Kidney epithelial cell (primary cell): ENCODE measurements at regions not wholly inside any gene's neighbourhood (a gene's known extent, or its start where the extent isn't known, plus 50 kb on each side); places are given as distances from the start of the nearest gene placed in this dataset.

Experiments
- DNase-seq: peaks from one replicate; pipeline ENCODE4 v3.0.0-alpha.2; 2010; ENCODE audit warnings: low read depth
- H3K27me3 ChIP-seq: 2 replicates; pipeline ENCODE4 v1.6.0; 2011; ENCODE audit warnings: low read length; ENCODE audit not compliant: control insufficient read depth, insufficient read depth
- H3K36me3 ChIP-seq: 2 replicates; pipeline ENCODE4 v1.5.1; 2011; ENCODE audit warnings: low read length; ENCODE audit not compliant: control insufficient read depth, insufficient read depth
- H3K4me3 ChIP-seq: 2 replicates; pipeline ENCODE4 v1.5.1; 2011; ENCODE audit warnings: low read depth, mild to moderate bottlenecking, control low read depth, low read length
- CTCF ChIP-seq: IDR thresholded peaks from 2 replicates; pipeline ENCODE4 v1.5.1; 2011; ENCODE audit warnings: mild to moderate bottlenecking, moderate library complexity, low read length, control low read depth, inconsistent platforms; ENCODE audit not compliant: insufficient read depth, poor library complexity, severe bottlenecking

GRCh38 chr12:11969437-11970154, 101.1 kb upstream of the BCL2L14 start:
- Histone ChIP-seq H3K27me3 (no peaks in the 10 kb centered on the region), H3K36me3 (no peaks in the 10 kb centered on the region), H3K4me3 (no peak overlapping the region)
- TF ChIP-seq CTCF, result no peak
- DNase-seq, result no peak

- no peak overlapping the region for H3K4me3 ChIP-seq
- no peak for TF ChIP-seq CTCF
- H3K27me3 ChIP-seq, result no peaks in the 10 kb centered on the region
- no peak for DNase-seq
- H3K36me3 ChIP-seq, result no peaks in the 10 kb centered on the region
These were observed 100.6 kb upstream of the BCL2L14 start for GRCh38 chr12:11970155-11970520.

GRCh38 chr12:11973396-11973795, 97.3 kb upstream of the BCL2L14 start:
- Histone ChIP-seq H3K4me3 (no peak overlapping the region), H3K27me3 (no peaks in the 10 kb centered on the region), H3K36me3 (no peaks in the 10 kb centered on the region)
- no peak for DNase-seq
- TF ChIP-seq CTCF, result no peak

- H3K4me3 ChIP-seq, result no peak overlapping the region
- no peak for DNase-seq
- no peaks in the 10 kb centered on the region for H3K36me3 ChIP-seq
- H3K27me3 ChIP-seq, result no peaks in the 10 kb centered on the region
- no peak for TF ChIP-seq CTCF
These were observed 94.7 kb upstream of the BCL2L14 start for GRCh38 chr12:11976005-11976404.

GRCh38 chr12:11978726-11979384, 91.9 kb upstream of the BCL2L14 start:
- DNase-seq, result peak; percentile 26
- no peaks in the 10 kb centered on the region for H3K36me3 ChIP-seq
- TF ChIP-seq CTCF, result no peak
- H3K4me3 ChIP-seq, result no peak overlapping the region
- H3K27me3 ChIP-seq, result no peaks in the 10 kb centered on the region

- no peak for DNase-seq
- no peak for TF ChIP-seq CTCF
These were observed 90.6 kb upstream of the BCL2L14 start for GRCh38 chr12:11980115-11980514.

More at GRCh38 chr12:11980115-11980514, 90.6 kb upstream of the BCL2L14 start:
- Histone ChIP-seq H3K27me3 (no peaks in the 10 kb centered on the region), H3K4me3 (no peak overlapping the region), H3K36me3 (no peaks in the 10 kb centered on the region)
